ENCODE measurements at regions not wholly inside any gene's neighbourhood (a gene's known extent, or its start where the extent isn't known, plus 50 kb on each side); places are given as distances from the start of the nearest gene placed in this dataset.
"Not testable (repeated sequence)": the region's sequence is repeated elsewhere in the genome, so short reads cannot be mapped to it uniquely, and the experiment has no call there.

- Histone ChIP-seq H3K27me3 (no peaks in the 10 kb centered on the region), H3K36me3 (no peaks in the 10 kb centered on the region), H3K4me3 (no peak overlapping the region), H3K9me3 (no peaks in the 10 kb centered on the region)
- DNase-seq = no peak
Observed at GRCh38 chr22:25451480-25452114, 112.9 kb upstream of the GRK3 start.

DNA sequence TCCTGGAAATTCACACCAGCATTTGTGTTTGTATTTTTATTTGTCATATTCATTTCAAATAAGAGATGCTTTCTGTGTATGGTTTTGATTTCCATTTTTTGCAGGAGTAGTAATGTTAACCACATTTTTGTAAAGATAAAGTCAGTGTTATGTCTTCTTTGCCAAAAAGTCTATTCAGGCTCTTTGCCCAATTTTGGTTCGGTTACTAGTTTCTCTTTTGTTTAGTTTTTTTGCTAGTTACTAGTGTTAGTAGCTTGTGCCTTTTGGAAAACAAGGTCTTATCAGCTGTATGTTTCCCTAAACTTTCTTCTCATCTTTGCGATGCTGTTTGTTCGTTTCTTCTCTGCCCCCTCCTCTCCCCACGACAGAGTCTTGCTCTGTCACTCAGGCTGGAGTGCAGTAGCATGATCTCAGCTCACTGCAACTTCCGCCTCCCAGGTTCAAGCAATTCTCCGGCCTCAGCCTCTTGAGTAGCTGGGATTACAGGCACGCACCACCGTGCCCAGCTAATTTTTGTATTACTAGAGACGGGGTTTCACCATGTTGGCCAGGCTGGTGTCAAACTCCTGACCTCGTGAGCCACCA is 112.3 kb upstream of the GRK3 start:
- H3K27me3 ChIP-seq = no peaks in the 10 kb centered on the region
- H3K4me3 ChIP-seq = no peak overlapping the region
- no peak for DNase-seq
- H3K36me3 ChIP-seq = no peaks in the 10 kb centered on the region
- H3K9me3 ChIP-seq = no peaks in the 10 kb centered on the region

GRCh38 chr22:25453058-25453457 is 111.4 kb upstream of the GRK3 start:
- no peak overlapping the region for H3K4me3 ChIP-seq
- H3K27me3 ChIP-seq = no peaks in the 10 kb centered on the region
- DNase-seq = no peak
- no peaks in the 10 kb centered on the region for H3K9me3 ChIP-seq
- H3K36me3 ChIP-seq = no peaks in the 10 kb centered on the region

GRCh38 chr22:25453557-25453956 is 110.9 kb upstream of the GRK3 start:
- Histone ChIP-seq H3K36me3 (no peaks in the 10 kb centered on the region), H3K9me3 (no peaks in the 10 kb centered on the region), H3K27me3 (no peaks in the 10 kb centered on the region), H3K4me3 (no peak overlapping the region)
- no peak for DNase-seq

DNA sequence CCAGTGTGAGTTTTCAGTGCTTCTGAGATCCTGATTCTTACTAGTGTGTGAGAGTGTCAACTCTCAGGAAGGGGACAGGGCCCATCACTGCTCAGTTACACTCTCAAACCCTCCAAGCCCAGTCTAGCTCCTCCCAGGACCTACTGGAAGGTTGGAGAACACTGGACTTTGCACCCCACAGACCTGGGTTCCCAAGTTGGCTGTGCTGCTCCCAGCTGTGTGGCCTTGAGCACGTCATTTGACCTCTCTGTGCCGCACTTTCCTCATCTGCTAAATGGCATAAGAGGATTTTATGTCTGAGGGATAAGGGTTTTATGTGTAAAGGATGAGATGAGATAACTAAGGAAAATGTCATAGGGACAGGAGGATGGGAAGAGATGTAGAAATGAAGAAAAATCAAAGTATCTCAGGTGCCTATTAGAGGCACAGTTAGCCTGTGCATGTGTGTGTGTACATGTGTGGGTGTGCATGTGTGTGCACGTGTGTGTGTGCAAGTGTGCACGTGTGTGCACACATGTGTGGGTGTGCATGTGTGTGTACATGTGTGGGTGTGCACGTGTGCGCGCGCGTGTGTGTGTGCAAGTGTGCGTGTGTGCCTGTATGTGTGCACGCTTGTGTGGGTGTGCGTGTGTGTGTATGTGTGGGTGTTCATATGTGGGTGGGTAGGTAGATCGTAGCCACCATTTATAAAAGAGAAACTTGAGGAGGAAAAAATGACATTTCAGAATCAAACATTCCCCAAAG is 108.0 kb upstream of the GRK3 start:
- not testable (repeated sequence) for DNase-seq, H3K36me3 ChIP-seq, H3K27me3 ChIP-seq, H3K9me3 ChIP-seq, H3K4me3 ChIP-seq

DNA sequence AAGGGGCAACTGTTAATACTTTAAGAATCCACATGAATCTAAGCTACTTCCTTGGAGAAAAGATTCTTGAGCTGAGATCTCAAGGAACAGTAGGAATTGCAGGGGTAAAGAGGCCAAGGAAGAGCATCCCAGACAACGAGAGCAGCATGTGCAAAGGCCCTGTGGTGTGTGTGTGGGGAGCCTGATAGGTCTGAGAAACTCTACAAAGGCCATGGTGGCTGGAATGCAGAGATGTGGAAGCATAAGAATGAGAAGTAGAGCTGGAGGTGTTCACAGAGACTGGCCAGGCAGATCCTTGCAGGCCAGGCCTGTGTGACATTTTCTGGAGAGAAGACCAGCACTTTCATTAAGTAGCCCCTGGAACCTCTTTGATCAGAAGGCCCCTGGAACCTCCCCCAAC is 105.8 kb upstream of the GRK3 start:
- H3K4me3 ChIP-seq, H3K36me3 ChIP-seq, DNase-seq, H3K27me3 ChIP-seq, H3K9me3 ChIP-seq: not testable (repeated sequence)

DNA sequence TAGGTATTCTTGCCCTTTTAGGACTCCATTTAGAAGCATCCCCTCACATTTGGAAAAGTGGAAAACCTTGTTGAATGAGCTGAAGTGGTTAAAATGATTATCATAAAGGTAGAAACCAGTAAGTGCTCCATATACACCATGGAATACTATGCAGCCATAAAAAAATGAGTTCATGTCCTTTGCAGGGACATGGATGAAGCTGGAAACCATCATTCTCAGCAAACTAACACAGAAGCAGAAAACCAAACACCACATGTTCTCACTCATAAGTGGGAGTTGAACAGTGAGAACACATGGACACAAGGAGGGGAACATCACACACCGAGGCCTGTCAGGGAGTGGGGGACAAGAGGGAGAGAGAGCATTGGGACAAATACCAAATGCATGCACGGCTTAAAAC is 103.8 kb upstream of the GRK3 start:
- H3K27me3 ChIP-seq, DNase-seq, H3K4me3 ChIP-seq, H3K9me3 ChIP-seq, H3K36me3 ChIP-seq: not testable (repeated sequence)

DNA sequence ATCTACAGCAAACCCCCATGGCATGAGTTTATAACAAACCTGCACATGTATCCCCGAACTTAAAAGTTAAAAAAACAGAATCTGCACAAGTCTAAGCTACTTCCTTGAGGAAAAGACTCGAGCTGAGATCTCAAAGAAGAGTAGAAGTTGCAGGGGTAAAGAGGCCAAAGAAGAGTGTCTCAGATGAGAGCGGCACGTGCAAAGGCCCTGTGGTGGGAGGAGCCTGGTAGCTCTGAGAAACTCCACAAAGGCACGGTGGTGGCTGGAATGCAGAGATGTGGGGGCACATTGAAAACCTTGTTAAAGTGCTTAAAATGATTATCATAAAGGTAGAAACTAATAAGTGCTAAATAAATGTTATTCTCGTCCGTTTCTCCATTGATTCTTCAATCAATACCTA is 103.2 kb upstream of the GRK3 start:
- H3K27me3 ChIP-seq = no peaks in the 10 kb centered on the region
- DNase-seq = no peak
- H3K9me3 ChIP-seq = no peaks in the 10 kb centered on the region
- no peaks in the 10 kb centered on the region for H3K36me3 ChIP-seq
- no peak overlapping the region for H3K4me3 ChIP-seq

- DNase-seq, H3K9me3 ChIP-seq, H3K36me3 ChIP-seq, H3K27me3 ChIP-seq, H3K4me3 ChIP-seq: not testable (repeated sequence)
Observed at GRCh38 chr22:25462474-25463346, 101.8 kb upstream of the GRK3 start.

DNA sequence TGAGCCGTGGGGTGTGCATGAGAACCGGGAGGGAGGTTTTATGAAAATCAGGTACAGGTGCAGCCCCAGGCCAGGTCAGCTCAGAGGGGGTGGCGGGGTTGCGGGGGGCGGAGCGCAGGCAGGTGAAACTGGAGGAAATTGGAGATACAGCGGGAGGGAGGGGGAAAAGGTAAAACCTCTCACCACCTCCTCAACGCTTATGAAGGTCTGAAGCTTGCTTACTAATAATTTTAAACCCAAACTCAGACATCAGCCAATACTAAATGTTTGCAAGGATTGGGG is 101.2 kb upstream of the GRK3 start:
- not testable (repeated sequence) for H3K36me3 ChIP-seq, H3K4me3 ChIP-seq, H3K27me3 ChIP-seq, DNase-seq, H3K9me3 ChIP-seq

DNA sequence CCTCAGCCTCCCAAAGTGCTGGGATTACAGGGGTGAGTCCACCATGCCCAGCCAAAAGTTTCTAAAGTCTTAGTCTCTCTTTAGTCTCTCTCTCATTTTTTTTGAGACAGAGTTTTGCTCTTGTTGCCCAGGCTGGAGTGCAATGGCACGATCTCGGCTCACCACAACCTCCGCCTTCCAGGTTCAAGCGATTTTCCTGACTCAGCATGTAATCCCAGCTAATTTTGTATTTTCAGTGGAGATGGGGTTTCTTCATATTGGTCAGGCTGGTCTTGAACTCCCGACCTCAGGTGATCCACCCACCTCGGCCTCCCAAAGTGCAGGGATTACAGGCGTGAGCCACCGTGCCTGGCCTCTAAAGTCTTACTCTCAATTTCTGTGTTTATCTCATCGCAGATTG is 100.1 kb upstream of the GRK3 start:
- H3K36me3 ChIP-seq, H3K9me3 ChIP-seq, H3K27me3 ChIP-seq, DNase-seq, H3K4me3 ChIP-seq: not testable (repeated sequence)

- Histone ChIP-seq H3K9me3 (no peaks in the 10 kb centered on the region), H3K4me3 (no peak overlapping the region), H3K36me3 (no peaks in the 10 kb centered on the region), H3K27me3 (no peaks in the 10 kb centered on the region)
- DNase-seq = no peak
Observed at GRCh38 chr22:25465949-25466348, 98.5 kb upstream of the GRK3 start.

DNA sequence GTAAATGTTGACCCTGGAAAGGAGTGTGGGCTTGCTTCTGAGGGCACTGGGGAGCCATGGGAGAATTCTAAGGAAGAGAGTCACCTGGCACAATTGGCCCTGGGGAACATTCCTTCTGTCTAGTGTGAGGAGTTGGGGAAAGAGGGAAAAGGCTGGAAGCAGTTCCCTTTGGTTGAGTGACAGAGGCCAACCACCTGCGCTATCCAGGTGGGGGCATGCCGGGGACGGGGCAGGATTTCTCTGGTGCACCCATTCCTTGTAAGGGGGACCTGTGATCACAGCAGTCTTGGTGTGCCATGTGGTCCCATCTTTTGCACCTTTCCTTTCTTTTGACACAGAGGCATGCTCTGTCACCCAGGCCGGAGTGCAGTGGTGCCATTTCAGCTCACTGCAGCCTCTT is 92.1 kb upstream of the GRK3 start:
- no peak for DNase-seq
- Histone ChIP-seq H3K36me3 (no peaks in the 10 kb centered on the region), H3K27me3 (no peaks in the 10 kb centered on the region), H3K9me3 (no peaks in the 10 kb centered on the region), H3K4me3 (no peak overlapping the region)

DNA sequence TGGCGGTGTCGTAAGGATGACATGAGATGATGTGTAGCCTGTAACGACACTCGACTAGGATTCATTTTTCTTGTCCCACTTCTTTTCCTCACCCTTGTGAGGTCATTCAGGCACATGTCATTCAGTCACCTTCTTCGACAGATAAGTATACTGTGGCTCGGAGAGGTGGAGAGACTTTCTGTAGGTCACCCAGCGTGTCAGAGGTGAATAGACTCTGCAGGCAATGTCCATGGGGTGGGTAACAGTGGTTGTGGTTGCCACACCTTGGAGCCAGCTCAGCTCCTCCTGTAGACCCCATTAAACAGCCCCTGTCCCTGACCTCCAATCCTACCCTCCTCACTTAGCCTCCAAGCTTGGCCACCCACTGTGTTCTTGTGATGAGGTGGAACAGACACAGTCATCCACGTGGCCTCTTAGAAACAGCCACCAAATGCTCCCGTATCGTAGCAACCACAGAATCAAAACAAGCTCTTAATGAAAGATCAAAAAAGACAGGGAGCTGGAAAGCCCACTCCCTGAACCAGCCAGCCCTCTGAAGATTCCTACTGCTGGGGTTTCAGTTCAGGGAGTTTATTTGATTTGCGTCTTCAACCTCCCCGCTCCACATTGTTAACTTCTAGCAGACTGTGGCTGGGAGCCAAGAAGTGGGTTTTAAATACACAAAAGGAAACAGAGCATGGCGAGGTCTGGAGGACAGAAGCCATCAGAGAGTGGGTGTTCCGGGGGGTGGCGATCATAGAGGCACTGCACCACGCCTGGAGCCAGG is 89.0 kb upstream of the GRK3 start:
- H3K9me3 ChIP-seq = no peaks in the 10 kb centered on the region
- no peaks in the 10 kb centered on the region for H3K36me3 ChIP-seq
- DNase-seq = no peak
- no peak overlapping the region for H3K4me3 ChIP-seq
- no peaks in the 10 kb centered on the region for H3K27me3 ChIP-seq

- H3K36me3 ChIP-seq = no peaks in the 10 kb centered on the region
- H3K9me3 ChIP-seq = no peaks in the 10 kb centered on the region
- H3K4me3 ChIP-seq = no peak overlapping the region
- no peaks in the 10 kb centered on the region for H3K27me3 ChIP-seq
- no peak for DNase-seq
Observed at GRCh38 chr22:25477358-25477757, 87.1 kb upstream of the GRK3 start.

DNA sequence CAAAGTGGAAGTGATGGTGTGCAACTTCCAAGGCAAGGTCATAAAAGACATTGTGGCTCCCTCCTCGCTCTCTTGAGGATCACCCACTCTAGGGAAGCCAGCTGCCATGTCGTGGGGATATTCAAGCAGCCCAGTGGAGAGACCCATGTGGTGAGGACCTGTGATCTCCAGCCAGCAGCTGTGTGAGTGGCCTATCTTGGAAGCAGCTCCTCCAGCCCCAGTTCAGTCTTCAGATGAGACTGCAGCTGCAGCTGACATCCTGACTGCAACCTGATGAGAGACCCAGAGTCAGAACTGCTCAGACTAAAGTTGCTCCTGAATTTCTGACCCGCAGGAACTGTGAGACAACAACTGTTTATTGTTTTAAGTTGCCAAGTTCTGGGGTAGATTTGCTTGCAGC is 86.4 kb upstream of the GRK3 start:
- Histone ChIP-seq H3K4me3 (no peak overlapping the region), H3K36me3 (no peaks in the 10 kb centered on the region), H3K9me3 (no peaks in the 10 kb centered on the region), H3K27me3 (no peaks in the 10 kb centered on the region)
- no peak for DNase-seq

- H3K36me3 ChIP-seq = no peaks in the 10 kb centered on the region
- no peak overlapping the region for H3K4me3 ChIP-seq
- no peaks in the 10 kb centered on the region for H3K27me3 ChIP-seq
- H3K9me3 ChIP-seq = no peaks in the 10 kb centered on the region
- no peak for DNase-seq
Observed at GRCh38 chr22:25478528-25478927, 85.9 kb upstream of the GRK3 start.
